GM19468 (cell line): ENCODE measurements at regions not wholly inside any gene's neighbourhood (a gene's known extent, or its start where the extent isn't known, plus 50 kb on each side); places are given as distances from the start of the nearest gene placed in this dataset.

Source experiments
- ATAC-seq: cut with Tn5 transposase; IDR thresholded peaks from one replicate; pipeline ENCODE4 v1.9.1; 2021; ENCODE audit warnings: mild to moderate bottlenecking, moderate library complexity, moderate number of reproducible peaks; ENCODE audit not compliant: unreplicated experiment; ENCODE audit errors: extremely low read depth

DNA sequence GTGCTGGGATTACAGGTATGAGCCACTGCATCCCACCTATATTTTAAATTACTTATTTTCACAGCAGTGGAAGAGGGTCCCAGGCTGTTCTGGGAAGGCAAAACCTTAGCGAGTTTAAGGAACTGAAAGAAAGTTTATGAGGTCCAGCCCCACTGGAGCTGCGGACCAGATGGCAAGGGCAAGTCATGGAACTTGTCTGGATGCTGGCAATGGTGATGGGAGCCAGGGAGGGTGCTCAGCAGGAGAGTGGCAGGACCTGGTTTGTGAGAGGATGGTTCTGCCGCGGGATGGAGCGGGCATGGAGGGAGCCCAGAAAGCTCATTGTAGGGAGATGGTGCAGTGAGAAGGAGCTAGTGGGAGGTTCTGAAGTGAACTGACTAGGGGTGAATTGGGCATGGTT, 50.6 kb upstream of the SLC45A1 start:
- no peak for ATAC-seq

GRCh38 chr1:8266436-8267165, 51.3 kb upstream of the SLC45A1 start:
- ATAC-seq, result no peak

DNA sequence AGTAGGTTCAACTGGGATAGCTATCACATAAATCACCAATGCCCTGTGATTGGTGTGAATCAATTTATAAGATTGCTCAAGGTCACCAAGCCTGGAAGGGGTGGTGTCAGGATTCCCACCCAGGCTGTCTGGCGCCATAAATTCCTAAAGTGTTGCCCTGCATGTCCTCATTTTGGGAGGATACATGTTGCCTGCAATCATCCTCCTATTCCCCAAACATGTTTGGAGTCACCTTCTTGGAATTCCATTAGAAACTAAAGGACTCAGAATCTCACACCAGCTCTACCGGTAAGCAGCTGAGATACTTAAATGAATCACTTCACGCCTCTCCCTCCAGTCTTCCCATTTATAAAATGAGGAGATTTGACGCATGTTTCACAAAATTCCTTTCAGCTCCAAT, 54.1 kb upstream of the SLC45A1 start:
- no peak for ATAC-seq

GRCh38 chr1:8261398-8261762, 56.5 kb upstream of the SLC45A1 start:
- no peak for ATAC-seq

DNA sequence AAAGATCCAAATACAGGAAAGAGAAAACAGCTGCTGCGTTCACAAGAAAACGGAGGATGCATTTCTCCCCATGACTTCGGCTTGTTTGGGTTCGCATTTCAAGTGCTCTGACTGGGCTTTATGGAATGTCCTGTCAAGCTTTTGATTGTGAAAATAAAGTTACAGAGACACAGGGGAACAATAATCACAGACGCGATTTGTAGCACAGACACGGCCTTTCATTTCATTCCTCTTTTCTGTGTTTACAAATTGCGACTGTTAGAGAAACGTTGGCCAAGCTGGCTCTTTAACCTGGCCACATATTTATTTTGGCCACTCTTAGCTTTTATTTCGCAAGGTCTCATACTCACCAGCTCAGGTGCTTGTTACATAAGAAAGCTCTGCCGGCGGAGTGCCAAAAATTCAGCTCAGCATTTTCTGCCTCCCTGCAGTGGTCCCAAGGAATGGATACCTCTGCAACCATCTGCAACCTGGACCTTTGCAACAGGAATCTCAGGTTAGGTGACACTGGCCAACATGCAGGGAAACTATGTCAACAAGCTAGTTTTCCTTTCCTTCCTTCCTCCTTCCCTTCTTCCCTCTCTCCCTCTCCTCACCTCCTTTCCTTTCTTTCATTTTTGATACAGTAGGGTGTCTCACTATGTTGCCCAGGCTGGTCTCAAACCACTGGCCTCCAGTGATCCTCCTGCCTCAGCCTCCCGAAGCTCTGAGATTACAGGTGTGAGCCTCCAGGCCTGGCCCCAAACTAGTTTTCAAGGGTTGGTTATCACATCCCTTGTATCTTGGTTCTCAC, 58.2 kb upstream of the SLC45A1 start:
- ATAC-seq, result no peak

GRCh38 chr1:8257621-8258020, 60.3 kb upstream of the SLC45A1 start:
- ATAC-seq, result no peak

DNA sequence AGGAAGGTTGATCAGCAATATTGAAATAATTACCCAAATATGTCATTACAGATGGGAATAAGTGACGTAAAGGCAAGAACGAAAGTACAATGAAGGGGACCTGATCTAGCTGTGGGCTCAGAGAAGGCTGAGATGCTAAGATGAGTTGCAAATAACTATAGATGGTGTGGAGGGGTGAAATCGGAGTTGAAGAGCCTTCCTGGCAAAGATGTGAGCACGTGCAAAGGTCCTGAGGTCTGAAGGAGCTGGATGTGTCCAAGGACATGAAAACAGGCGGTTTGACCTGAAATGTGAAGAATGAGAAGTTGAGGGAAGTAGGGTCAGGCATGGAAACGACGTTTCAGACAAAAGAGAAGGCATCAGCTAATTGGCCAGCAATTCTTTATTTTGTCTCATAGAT, 61.6 kb upstream of the SLC45A1 start:
- ATAC-seq, result no peak

DNA sequence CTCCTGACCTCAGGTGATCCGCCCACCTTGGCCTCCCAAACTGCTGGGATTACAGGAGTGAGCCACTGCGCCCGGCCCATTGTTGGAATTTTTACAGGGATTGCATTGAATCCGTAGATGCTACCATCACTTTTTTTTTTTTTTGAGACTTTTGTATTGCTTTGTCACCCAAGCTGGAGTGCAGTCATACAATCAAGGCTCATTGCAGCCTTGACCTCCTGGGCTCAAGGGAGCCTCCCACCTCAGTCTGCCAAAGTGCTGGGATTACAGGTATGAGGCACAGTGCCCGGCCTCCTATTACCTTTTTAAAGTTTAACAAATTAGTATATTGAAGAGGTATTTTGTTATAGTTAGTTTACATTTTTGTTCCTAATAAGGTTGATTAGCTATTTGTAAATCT, 62.2 kb upstream of the SLC45A1 start:
- no peak for ATAC-seq

DNA sequence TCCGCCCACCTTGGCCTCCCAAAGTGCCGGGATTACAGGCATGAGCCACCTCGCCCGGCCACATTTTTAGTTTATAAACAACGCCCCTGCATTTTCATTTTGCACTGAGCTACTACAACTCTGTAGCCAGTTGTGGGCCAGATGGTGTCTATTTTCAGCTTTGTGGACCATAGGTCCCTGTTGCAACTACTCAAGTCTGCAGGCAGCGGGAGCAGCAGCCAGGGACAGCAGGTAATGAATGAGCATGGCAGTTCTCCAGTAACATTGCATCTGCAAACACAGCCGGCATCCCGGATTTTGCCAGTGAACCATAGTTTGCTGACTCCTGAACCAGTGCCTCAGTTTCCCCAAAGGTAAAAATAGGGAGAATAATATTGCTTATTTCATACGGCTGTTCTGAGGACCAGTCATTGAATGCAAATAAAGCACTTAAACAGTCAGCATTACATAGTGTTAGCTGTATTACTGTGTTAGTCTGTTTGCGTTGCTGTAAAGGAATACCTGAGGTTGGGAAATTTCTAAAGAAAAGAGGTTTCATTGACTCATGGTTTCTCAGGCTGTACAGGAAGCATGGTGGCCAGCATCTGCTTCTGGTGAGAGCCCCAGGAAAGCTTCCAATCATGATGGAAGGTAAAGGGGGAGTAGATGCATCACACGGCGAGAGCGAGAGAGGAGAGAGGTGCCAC, 65.5 kb upstream of the SLC45A1 start:
- no peak for ATAC-seq

- no peak for ATAC-seq
These were observed 66.3 kb upstream of the SLC45A1 start for GRCh38 chr1:8251635-8252034.

DNA sequence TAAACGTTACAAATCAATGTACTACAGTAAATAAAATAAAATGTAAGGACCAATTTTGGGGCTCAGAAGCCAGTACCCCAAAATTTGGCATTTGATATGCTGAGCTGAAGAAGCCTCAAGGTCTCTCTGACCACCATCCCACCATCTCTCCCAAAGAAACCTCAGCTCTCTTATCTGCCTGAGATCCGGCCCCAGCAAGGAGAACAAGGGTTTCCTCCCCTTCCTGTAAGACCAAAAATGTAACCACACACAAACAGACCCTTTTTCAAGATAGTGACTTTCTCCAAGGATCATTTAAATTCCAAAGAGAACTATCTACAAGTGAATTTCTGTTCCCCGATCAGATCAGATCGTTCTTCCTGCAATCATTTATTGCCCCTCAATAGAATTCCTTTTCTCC, 68.1 kb upstream of the SLC45A1 start:
- no peak for ATAC-seq

DNA sequence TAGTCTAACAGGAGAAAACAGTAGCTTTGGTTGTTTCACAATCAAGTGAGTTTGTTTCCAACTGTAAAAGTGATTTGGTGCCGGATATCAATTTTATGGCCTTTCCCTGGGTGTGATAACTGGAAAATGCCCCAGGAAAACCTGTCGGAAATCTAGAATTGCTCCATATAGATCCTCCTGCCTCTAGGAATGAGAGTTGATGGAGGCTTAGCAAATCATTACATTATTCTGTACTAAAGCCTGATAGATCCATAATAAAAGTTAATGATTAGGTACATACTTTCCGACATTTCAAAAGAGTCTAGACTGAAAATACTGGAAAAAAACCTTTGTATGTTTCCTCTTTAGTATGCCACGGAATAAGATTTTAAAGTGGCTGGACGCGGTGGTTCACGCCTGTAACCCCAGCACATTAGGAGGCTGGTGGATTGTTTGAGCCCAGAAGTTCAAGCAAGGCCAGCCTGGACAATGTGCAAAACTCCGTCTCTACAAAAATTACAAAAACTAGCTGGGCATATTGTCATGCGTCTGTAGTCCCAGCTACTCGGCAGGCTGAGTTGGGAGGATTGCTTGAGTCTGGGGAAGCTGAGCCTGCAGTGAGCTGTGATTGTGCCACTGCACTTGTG, 70.0 kb upstream of the SLC45A1 start:
- ATAC-seq, result no peak

GRCh38 chr1:8244304-8244703, 73.6 kb upstream of the SLC45A1 start:
- no peak for ATAC-seq

GRCh38 chr1:8242498-8242897, 75.4 kb upstream of the SLC45A1 start:
- ATAC-seq, result no peak

DNA sequence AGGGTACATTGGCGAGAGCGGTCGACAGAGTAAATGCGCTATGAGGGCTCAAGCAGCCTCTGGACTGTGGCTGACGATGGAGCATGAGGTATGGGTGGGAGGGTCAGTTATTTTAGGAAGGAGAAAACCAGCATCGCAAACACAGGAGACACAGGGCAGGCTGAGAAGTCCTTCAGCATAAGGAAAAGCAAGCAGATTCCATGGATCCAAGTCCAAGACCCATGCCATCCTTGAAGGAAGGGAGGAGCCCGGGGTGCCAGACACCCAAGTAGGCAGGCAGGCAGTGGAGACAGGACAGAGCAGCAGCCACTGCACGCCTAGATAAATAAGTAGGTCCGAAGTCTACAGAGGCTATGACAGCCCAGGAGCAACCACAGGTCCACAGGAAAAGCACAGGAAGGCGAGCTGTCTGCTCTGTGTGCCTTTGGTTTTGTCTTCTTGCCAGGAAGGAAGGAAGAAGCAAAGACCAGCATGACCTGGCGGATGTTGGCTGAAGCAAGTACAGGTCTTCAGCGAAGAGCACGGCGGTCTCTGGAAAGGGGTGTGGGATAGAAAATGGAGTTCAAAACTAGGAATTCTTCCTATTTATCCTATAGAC, 76.4 kb upstream of the SLC45A1 start:
- no peak for ATAC-seq

- no peak for ATAC-seq
These were observed 78.4 kb upstream of the SLC45A1 start for GRCh38 chr1:8239306-8240023.

DNA sequence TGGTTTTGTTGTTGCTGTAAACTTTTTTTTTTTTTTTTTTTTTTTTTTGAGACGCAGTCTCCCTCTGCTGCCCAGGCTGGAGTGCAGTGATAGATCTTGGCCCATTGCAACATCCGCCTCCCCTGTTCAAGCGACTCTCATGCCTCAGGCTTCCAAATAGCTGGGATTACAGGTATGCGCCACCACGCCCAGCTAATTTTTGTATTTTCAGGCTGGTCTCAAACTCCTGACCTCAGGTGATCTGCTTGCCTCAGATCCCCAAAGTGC, 78.9 kb upstream of the SLC45A1 start:
- ATAC-seq, result no peak

GRCh38 chr1:8238141-8239038, 79.5 kb upstream of the SLC45A1 start:
- ATAC-seq, result no peak
